ENCODE measurements at regions not wholly inside any gene's neighbourhood (a gene's known extent, or its start where the extent isn't known, plus 50 kb on each side); places are given as distances from the start of the nearest gene placed in this dataset.

GRCh38 chr22:27239520-27239919, 562.0 kb downstream of the MN1 start:
- Histone ChIP-seq H4K91ac (ENCODE audit: low read length) (peak overlapping the region; percentile 93), H4K8ac (ENCODE audit: low read length) (peak overlapping the region; percentile 42), H3K4me2 (ENCODE audit: low read length, poor library complexity, severe bottlenecking) (peak overlapping the region; percentile 3), H2BK15ac (ENCODE audit: low read depth, poor library complexity, severe bottlenecking) (peak overlapping the region; percentile 61), H3K4me3 (ENCODE audit: insufficient read depth in 1 of 2, low read depth in 1 of 2, low read length in 2 of 2) (no peak overlapping the region), H2BK120ac (ENCODE audit: low read depth, low read length) (peak overlapping the region; percentile 59), H3K27me3 (ENCODE audit: control insufficient read depth in 1 of 2, insufficient read depth in 1 of 2, low read length in 2 of 2) (peaks cover 0 to 67% of the 10 kb centered on the region in 2 experiments), H3K18ac (ENCODE audit: low read depth in 1 of 2, low read length in 2 of 2) (peak overlapping the region; percentile 75 to 86), H3K27ac (ENCODE audit: low read length, poor library complexity, severe bottlenecking) (peak overlapping the region; percentile 90), H2BK12ac (ENCODE audit: low read length in 2 of 2) (peak overlapping the region; percentile 44 to 75), H2AFZ (ENCODE audit: low read depth, low read length) (no peak overlapping the region), H3K4me1 (ENCODE audit: control insufficient read depth, insufficient read depth, low read depth, low read length) (peaks cover 33% of the 10 kb centered on the region), H3K23ac (ENCODE audit: low read length in 2 of 2) (peak overlapping the region in 1 of 2 experiments; percentile 65), H2BK5ac (ENCODE audit: low read depth, low read length, poor library complexity, severe bottlenecking) (peak overlapping the region; percentile 51), H3K9me3 (ENCODE audit: control insufficient read depth, low read length) (peaks cover 9% of the 10 kb centered on the region), H3K79me1 (replicated peaks; ENCODE audit: low read length, poor library complexity, severe bottlenecking) (no peaks in the 10 kb centered on the region), H3K14ac (ENCODE audit: low read length in 2 of 2) (no peak overlapping the region), H3K4ac (ENCODE audit: low read depth in 1 of 2, low read length in 2 of 2) (peak overlapping the region in 1 of 2 experiments; percentile 72), H3K36me3 (ENCODE audit: control insufficient read depth in 1 of 2, insufficient read depth in 2 of 2, low read depth in 1 of 2, low read length in 2 of 2) (no peaks in the 10 kb centered on the region), H2AK5ac (ENCODE audit: low read length, severe bottlenecking) (peak overlapping the region; percentile 93), H3K9ac (ENCODE audit: low read length) (no peak overlapping the region)
- no peak for DNase-seq
- WGBS = 14% methylated on average over 4 of the region's 4 CpGs

DNA sequence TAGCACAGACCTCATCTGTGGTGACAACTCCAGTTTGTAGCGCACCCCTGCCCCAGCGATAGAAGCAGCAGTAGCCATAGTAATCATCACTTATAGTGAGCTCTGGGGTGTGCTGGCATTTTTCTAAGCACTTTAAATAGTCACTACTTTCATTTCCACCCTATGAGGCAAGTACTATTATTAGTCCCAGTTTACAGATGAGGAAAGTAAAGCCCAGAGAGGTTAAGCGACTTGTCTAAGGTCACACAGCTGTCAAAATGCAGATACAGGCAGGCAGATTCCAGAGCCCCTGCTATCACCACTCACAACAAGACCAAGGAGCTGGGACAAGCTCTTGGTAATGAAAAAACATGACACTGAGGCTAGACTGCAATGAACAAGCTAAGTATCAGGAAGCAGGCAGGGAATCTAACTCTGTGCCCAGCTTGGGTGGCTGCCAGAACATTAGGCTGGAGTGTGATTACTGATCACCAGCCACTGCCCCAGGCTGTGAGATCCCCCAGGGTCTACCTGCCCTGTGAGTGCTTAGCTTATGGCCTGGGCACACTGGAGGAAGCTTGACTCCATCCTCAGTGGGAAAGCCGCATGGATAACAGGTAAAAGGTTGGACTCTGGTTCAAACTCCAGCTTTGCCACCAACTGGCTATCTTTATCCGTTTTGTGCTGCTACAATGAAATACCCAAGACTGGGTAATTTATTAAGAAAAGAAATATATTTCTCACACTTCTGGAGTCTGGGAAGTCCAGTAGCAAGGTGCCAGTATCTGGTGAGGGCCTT, 561.1 kb downstream of the MN1 start:
- H4K8ac ChIP-seq (ENCODE audit: low read length) = peak overlapping the region; percentile 57
- peaks cover 33% of the 10 kb centered on the region for H3K4me1 ChIP-seq (ENCODE audit: control insufficient read depth, insufficient read depth, low read depth, low read length)
- 92% methylated on average over 4 of the region's 5 CpGs for WGBS
- H3K18ac ChIP-seq (ENCODE audit: low read depth in 1 of 2, low read length in 2 of 2) = peak overlapping the region; percentile 84 to 86
- no peak overlapping the region for H3K4me3 ChIP-seq (ENCODE audit: insufficient read depth in 1 of 2, low read depth in 1 of 2, low read length in 2 of 2)
- peak overlapping the region; percentile 72 to 84 for H3K4ac ChIP-seq (ENCODE audit: low read depth in 1 of 2, low read length in 2 of 2)
- peak overlapping the region; percentile 50 for H2BK120ac ChIP-seq (ENCODE audit: low read depth, low read length)
- H2BK5ac ChIP-seq (ENCODE audit: low read depth, low read length, poor library complexity, severe bottlenecking) = peak overlapping the region; percentile 51
- DNase-seq = peak; percentile 52
- peak overlapping the region in 1 of 2 experiments; percentile 6 for H3K14ac ChIP-seq (ENCODE audit: low read length in 2 of 2)
- H2AFZ ChIP-seq (ENCODE audit: low read depth, low read length) = no peak overlapping the region
- no peaks in the 10 kb centered on the region for H3K36me3 ChIP-seq (ENCODE audit: control insufficient read depth in 1 of 2, insufficient read depth in 2 of 2, low read depth in 1 of 2, low read length in 2 of 2)
- H2BK15ac ChIP-seq (ENCODE audit: low read depth, poor library complexity, severe bottlenecking) = peak overlapping the region; percentile 63
- no peak overlapping the region for H3K4me2 ChIP-seq (ENCODE audit: low read length, poor library complexity, severe bottlenecking)
- peak overlapping the region; percentile 80 to 96 for H2BK12ac ChIP-seq (ENCODE audit: low read length in 2 of 2)
- peaks cover 9% of the 10 kb centered on the region for H3K9me3 ChIP-seq (ENCODE audit: control insufficient read depth, low read length)
- peak overlapping the region; percentile 93 for H4K91ac ChIP-seq (ENCODE audit: low read length)
- peak overlapping the region; percentile 90 for H3K27ac ChIP-seq (ENCODE audit: low read length, poor library complexity, severe bottlenecking)
- no peak overlapping the region for H3K9ac ChIP-seq (ENCODE audit: low read length)
- H3K79me1 ChIP-seq (replicated peaks; ENCODE audit: low read length, poor library complexity, severe bottlenecking) = no peaks in the 10 kb centered on the region
- H2AK5ac ChIP-seq (ENCODE audit: low read length, severe bottlenecking) = peak overlapping the region; percentile 93
- H3K23ac ChIP-seq (ENCODE audit: low read length in 2 of 2) = no peak overlapping the region
- H3K27me3 ChIP-seq (ENCODE audit: control insufficient read depth in 1 of 2, insufficient read depth in 1 of 2, low read length in 2 of 2) = peaks cover 0 to 77% of the 10 kb centered on the region in 2 experiments

DNA sequence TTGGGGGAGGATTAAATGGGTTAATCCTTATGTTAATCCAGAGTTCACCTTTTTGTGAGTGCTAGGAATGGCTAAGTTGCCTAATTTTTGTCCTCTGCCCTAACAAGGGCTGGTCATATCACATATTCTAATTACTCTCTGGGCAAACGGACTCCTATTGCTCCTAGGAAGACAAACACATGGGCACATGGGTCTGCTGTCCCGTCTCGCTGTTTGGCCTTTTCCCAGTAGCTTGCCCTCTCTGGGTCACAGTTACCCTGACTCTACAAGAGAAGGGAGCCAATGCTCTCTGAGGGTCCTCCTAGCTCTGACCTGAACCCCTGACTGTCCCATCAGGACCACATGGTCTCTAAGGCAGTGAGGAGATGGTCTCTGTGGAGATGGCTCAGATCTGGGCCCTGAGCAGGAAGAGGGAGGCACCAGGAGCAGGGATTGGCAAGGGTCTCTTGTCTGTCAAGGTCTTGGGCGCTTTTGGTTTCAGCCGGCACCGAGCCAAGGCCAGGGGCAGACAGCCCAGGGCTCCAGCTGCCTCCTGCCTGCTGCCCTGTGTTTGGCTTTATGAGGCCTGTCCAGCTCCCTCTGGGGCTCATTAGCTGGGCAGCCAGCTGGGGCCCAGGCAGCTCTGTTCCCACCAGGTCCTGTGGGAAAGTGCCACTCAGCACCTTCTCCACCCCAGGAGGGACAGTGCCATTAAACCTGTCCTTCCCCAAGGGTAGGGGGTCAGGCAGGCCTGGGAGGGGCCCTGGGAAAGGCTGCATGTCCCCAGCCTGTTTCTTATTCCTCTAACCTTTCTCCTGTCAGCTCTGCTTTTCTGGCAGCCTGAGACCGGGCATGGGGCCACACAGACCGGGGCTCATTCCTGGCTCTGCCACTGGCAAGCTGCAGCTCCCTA, 559.9 kb downstream of the MN1 start:
- no peak overlapping the region for H3K14ac ChIP-seq (ENCODE audit: low read length in 2 of 2)
- no peaks in the 10 kb centered on the region for H3K36me3 ChIP-seq (ENCODE audit: control insufficient read depth in 1 of 2, insufficient read depth in 2 of 2, low read depth in 1 of 2, low read length in 2 of 2)
- H2AK5ac ChIP-seq (ENCODE audit: low read length, severe bottlenecking) = peak overlapping the region; percentile 93
- H2BK12ac ChIP-seq (ENCODE audit: low read length in 2 of 2) = peak overlapping the region; percentile 33 to 78
- peaks cover 9% of the 10 kb centered on the region for H3K9me3 ChIP-seq (ENCODE audit: control insufficient read depth, low read length)
- peak overlapping the region; percentile 82 for H2BK15ac ChIP-seq (ENCODE audit: low read depth, poor library complexity, severe bottlenecking)
- H4K91ac ChIP-seq (ENCODE audit: low read length) = peak overlapping the region; percentile 88
- H3K27ac ChIP-seq (ENCODE audit: low read length, poor library complexity, severe bottlenecking) = peak overlapping the region; percentile 50
- H3K23ac ChIP-seq (ENCODE audit: low read length in 2 of 2) = no peak overlapping the region
- no peak overlapping the region for H3K9ac ChIP-seq (ENCODE audit: low read length)
- peak overlapping the region; percentile 86 for H4K8ac ChIP-seq (ENCODE audit: low read length)
- peak overlapping the region; percentile 50 for H2BK120ac ChIP-seq (ENCODE audit: low read depth, low read length)
- H3K4me2 ChIP-seq (ENCODE audit: low read length, poor library complexity, severe bottlenecking) = no peak overlapping the region
- H2AFZ ChIP-seq (ENCODE audit: low read depth, low read length) = no peak overlapping the region
- DNase-seq = peak; percentile 43
- H3K18ac ChIP-seq (ENCODE audit: low read depth in 1 of 2, low read length in 2 of 2) = peak overlapping the region; percentile 4 to 84
- peak overlapping the region; percentile 8 to 37 for H3K4ac ChIP-seq (ENCODE audit: low read depth in 1 of 2, low read length in 2 of 2)
- 89% methylated on average over 8 of the region's 8 CpGs for WGBS
- peaks cover 0 to 71% of the 10 kb centered on the region in 2 experiments for H3K27me3 ChIP-seq (ENCODE audit: control insufficient read depth in 1 of 2, insufficient read depth in 1 of 2, low read length in 2 of 2)
- no peak overlapping the region for H3K4me3 ChIP-seq (ENCODE audit: insufficient read depth in 1 of 2, low read depth in 1 of 2, low read length in 2 of 2)
- H3K79me1 ChIP-seq (replicated peaks; ENCODE audit: low read length, poor library complexity, severe bottlenecking) = no peaks in the 10 kb centered on the region
- H3K4me1 ChIP-seq (ENCODE audit: control insufficient read depth, insufficient read depth, low read depth, low read length) = peaks cover 33% of the 10 kb centered on the region
- peak overlapping the region; percentile 19 for H2BK5ac ChIP-seq (ENCODE audit: low read depth, low read length, poor library complexity, severe bottlenecking)
